ENCODE measurements at regions not wholly inside any gene's neighbourhood (a gene's known extent, or its start where the extent isn't known, plus 50 kb on each side); places are given as distances from the start of the nearest gene placed in this dataset.

GRCh38 chr7:93779115-93779514 lies 111.4 kb downstream of the TFPI2 start:
- no peak for TF ChIP-seq CTCF (IDR thresholded peaks at IDR 0.05)
- no peak for TF ChIP-seq POLR2AphosphoS5 (IDR thresholded peaks at IDR 0.05)
